Lower leg skin (tissue), 3 donors: ENCODE measurements at regions not wholly inside any gene's neighbourhood (a gene's known extent, or its start where the extent isn't known, plus 50 kb on each side); places are given as distances from the start of the nearest gene placed in this dataset.

ENCODE experiments used
- CTCF ChIP-seq, 3 donors: fragments of 450-650 bp; IDR thresholded peaks; one replicate each; pipeline ENCODE4 v1.5.1; 2016; ENCODE audit warnings: antibody characterized with exemption in 3 of 3, mild to moderate bottlenecking in 3 of 3, moderate library complexity in 2 of 3
- POLR2A ChIP-seq, 2 donors: fragments of 450-650 bp; IDR thresholded peaks; one replicate each; pipeline ENCODE4 v1.6.1; 2016 to 2017; ENCODE audit warnings: antibody characterized with exemption in 2 of 2, mild to moderate bottlenecking in 1 of 2, moderate library complexity in 1 of 2

GRCh38 chr6:153984811-153985210, 54.2 kb upstream of the OPRM1 start:
- TF ChIP-seq POLR2A (IDR thresholded peaks at IDR 0.05) (no peak), CTCF (IDR thresholded peaks at IDR 0.05) (no peak)
